ENCODE measurements at regions not wholly inside any gene's neighbourhood (a gene's known extent, or its start where the extent isn't known, plus 50 kb on each side); places are given as distances from the start of the nearest gene placed in this dataset.

- Histone ChIP-seq H3K9me3 (ENCODE audit: control insufficient read depth, low read length) (no peaks in the 10 kb centered on the region), H3K4me3 (ENCODE audit: low read length) (no peak overlapping the region), H3K27me3 (ENCODE audit: control insufficient read depth, insufficient read depth) (no peaks in the 10 kb centered on the region), H3K4me1 (ENCODE audit: control insufficient read depth, insufficient read depth, low read length) (no peaks in the 10 kb centered on the region), H3K27ac (ENCODE audit: low read length) (no peak overlapping the region)
- intact Hi-C loops (cut with DNase I): no loop called here
- ATAC-seq: no peak
- DNase-seq: no peak
- WGBS: 27% methylated on average over 2 of the region's 2 CpGs
Measured at GRCh38 chr21:23247334-23247733, 2249.1 kb downstream of the NCAM2 start.

GRCh38 chr21:23245255-23245654, 2247.0 kb downstream of the NCAM2 start:
- no peak for DNase-seq
- no peaks in the 10 kb centered on the region for H3K9me3 ChIP-seq (ENCODE audit: control insufficient read depth, low read length)
- no peaks in the 10 kb centered on the region for H3K4me1 ChIP-seq (ENCODE audit: control insufficient read depth, insufficient read depth, low read length)
- no peak overlapping the region for H3K4me3 ChIP-seq (ENCODE audit: low read length)
- WGBS: 85% methylated on average over 2 of the region's 2 CpGs
- no peaks in the 10 kb centered on the region for H3K27me3 ChIP-seq (ENCODE audit: control insufficient read depth, insufficient read depth)
- no peak overlapping the region for H3K27ac ChIP-seq (ENCODE audit: low read length)
- ATAC-seq: no peak
- intact Hi-C loops (cut with DNase I): no loop called here

GRCh38 chr21:23223882-23224281, 2225.7 kb downstream of the NCAM2 start:
- no peak overlapping the region for H3K4me3 ChIP-seq (ENCODE audit: low read length)
- intact Hi-C loops (cut with DNase I): no loop called here
- WGBS: 71% methylated on average over 2 of the region's 2 CpGs
- DNase-seq: no peak
- no peak overlapping the region for H3K27ac ChIP-seq (ENCODE audit: low read length)
- H3K27me3 ChIP-seq (ENCODE audit: control insufficient read depth, insufficient read depth): no peaks in the 10 kb centered on the region
- no peak for ATAC-seq
- H3K4me1 ChIP-seq (ENCODE audit: control insufficient read depth, insufficient read depth, low read length): no peaks in the 10 kb centered on the region
- no peaks in the 10 kb centered on the region for H3K9me3 ChIP-seq (ENCODE audit: control insufficient read depth, low read length)

DNA sequence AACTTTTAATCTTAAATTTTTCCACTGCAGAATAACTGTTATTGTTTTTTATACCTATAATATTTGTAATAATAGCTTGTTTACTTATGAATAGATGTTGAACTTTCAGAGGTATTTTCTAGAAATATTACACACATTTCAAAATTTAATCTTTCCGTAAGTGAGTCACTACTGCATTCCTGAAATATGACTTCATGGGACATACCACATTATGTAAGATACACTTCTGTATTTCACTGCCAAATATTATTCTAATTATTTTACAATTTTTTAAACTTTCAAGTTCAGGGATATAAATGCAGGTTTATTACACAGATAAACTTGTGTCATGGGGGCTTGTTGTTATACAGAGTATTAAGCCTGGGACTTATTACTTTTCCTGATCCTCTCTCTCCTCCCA, 2220.5 kb downstream of the NCAM2 start:
- no peaks in the 10 kb centered on the region for H3K27me3 ChIP-seq (ENCODE audit: control insufficient read depth, insufficient read depth)
- ATAC-seq: no peak

GRCh38 chr21:23217597-23217996, 2219.4 kb downstream of the NCAM2 start:
- H3K9me3 ChIP-seq (ENCODE audit: control insufficient read depth, low read length): no peaks in the 10 kb centered on the region
- WGBS: 71% methylated on average over 1 of the region's 1 CpG
- no peak for DNase-seq
- H3K4me1 ChIP-seq (ENCODE audit: control insufficient read depth, insufficient read depth, low read length): no peaks in the 10 kb centered on the region
- H3K27ac ChIP-seq (ENCODE audit: low read length): no peak overlapping the region
- intact Hi-C loops (cut with DNase I): no loop called here
- no peak for ATAC-seq
- no peak overlapping the region for H3K4me3 ChIP-seq (ENCODE audit: low read length)
- no peaks in the 10 kb centered on the region for H3K27me3 ChIP-seq (ENCODE audit: control insufficient read depth, insufficient read depth)

More for the DNA sequence above, 2220.5 kb downstream of the NCAM2 start:
- H3K4me3 ChIP-seq (ENCODE audit: low read length): no peak overlapping the region
- 55% methylated on average over 1 of the region's 1 CpG for WGBS
- intact Hi-C loops (cut with DNase I): no loop called here
- H3K4me1 ChIP-seq (ENCODE audit: control insufficient read depth, insufficient read depth, low read length): no peaks in the 10 kb centered on the region
- no peak overlapping the region for H3K27ac ChIP-seq (ENCODE audit: low read length)
- H3K9me3 ChIP-seq (ENCODE audit: control insufficient read depth, low read length): no peaks in the 10 kb centered on the region
- DNase-seq: no peak

DNA sequence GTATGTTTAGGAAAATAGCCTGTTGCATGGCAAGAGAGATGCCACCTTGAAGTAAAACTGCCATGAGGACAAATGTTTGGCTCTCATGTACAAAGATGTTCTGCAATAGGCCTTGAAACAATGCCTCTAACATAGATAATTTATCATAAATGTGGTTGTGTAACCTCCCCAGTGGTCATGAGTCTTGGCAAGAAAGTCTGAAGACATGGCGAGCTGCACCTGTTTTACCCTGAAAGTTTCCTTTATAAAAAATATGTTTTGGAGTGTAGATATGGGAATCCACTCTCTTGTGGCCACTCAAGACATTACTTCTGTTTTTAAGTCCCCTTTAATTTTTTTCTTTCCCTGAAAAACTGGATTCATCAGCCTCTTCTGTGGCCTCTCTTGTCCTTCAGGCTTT, 2217.1 kb downstream of the NCAM2 start:
- DNase-seq (no peak), ATAC-seq (no peak)
- Histone ChIP-seq H3K4me3 (ENCODE audit: low read length) (no peak overlapping the region), H3K4me1 (ENCODE audit: control insufficient read depth, insufficient read depth, low read length) (no peaks in the 10 kb centered on the region), H3K27me3 (ENCODE audit: control insufficient read depth, insufficient read depth) (no peaks in the 10 kb centered on the region), H3K27ac (ENCODE audit: low read length) (no peak overlapping the region), H3K9me3 (ENCODE audit: control insufficient read depth, low read length) (no peaks in the 10 kb centered on the region)
- intact Hi-C loops (cut with DNase I): no loop called here
- WGBS: 85% methylated on average over 1 of the region's 1 CpG
